H9 (cell line): ENCODE measurements at regions not wholly inside any gene's neighbourhood (a gene's known extent, or its start where the extent isn't known, plus 50 kb on each side); places are given as distances from the start of the nearest gene placed in this dataset.

Experiments
- DNase-seq: peaks from one replicate; pipeline ENCODE4 v3.0.0-alpha.2; 2017
- H2AFZ ChIP-seq: one replicate; pipeline ENCODE4 v1.6.1; 2013; ENCODE audit warnings: mild to moderate bottlenecking, low read length, control low read depth, moderate library complexity
- H2AK5ac ChIP-seq: 2 replicates; pipeline ENCODE4 v1.6.1; 2013; ENCODE audit warnings: low read length, control low read depth, mixed read lengths; ENCODE audit not compliant: insufficient read length
- H2BK120ac ChIP-seq: one replicate; pipeline ENCODE4 v1.6.1; 2013; ENCODE audit warnings: low read depth, mild to moderate bottlenecking, low read length, control low read depth, inconsistent platforms; ENCODE audit not compliant: poor library complexity, severe bottlenecking
- H2BK12ac ChIP-seq: 2 replicates; pipeline ENCODE4 v1.6.1; 2013; ENCODE audit warnings: low read length, control low read depth, mixed read lengths, low read depth; ENCODE audit not compliant: insufficient read length
- H2BK15ac ChIP-seq: 2 replicates; pipeline ENCODE4 v1.6.1; 2013; ENCODE audit warnings: low read depth, low read length, control low read depth
- H2BK20ac ChIP-seq: one replicate; pipeline ENCODE4 v1.6.1; 2013; ENCODE audit warnings: low read depth, mild to moderate bottlenecking, low read length, control low read depth, inconsistent platforms; ENCODE audit not compliant: poor library complexity, severe bottlenecking
- H2BK5ac ChIP-seq: 2 replicates; pipeline ENCODE4 v1.6.1; 2013; ENCODE audit warnings: low read length, control low read depth, mixed read lengths; ENCODE audit not compliant: insufficient read length
- H3K14ac ChIP-seq: 2 replicates; pipeline ENCODE4 v1.6.1; 2013; ENCODE audit warnings: low read length, control low read depth; ENCODE audit not compliant: insufficient read depth
- H3K18ac ChIP-seq: 2 replicates; pipeline ENCODE4 v1.6.1; 2013; ENCODE audit warnings: low read depth, mild to moderate bottlenecking, mixed read lengths, low read length, control low read depth; ENCODE audit not compliant: insufficient read length
- H3K23ac ChIP-seq: 2 replicates; pipeline ENCODE4 v1.6.1; 2013; ENCODE audit warnings: low read length, control low read depth, mixed read lengths, low read depth; ENCODE audit not compliant: insufficient read length
- H3K23me2 ChIP-seq: 2 replicates; pipeline ENCODE4 v1.6.1; 2013; ENCODE audit warnings: low read depth, mild to moderate bottlenecking, mixed read lengths, low read length, control low read depth; ENCODE audit not compliant: insufficient read length, poor library complexity, severe bottlenecking
- H3K27ac ChIP-seq: 2 replicates; pipeline ENCODE4 v1.5.1; 2013; ENCODE audit warnings: low read length, control low read depth, mixed read lengths, low read depth; ENCODE audit not compliant: insufficient read length
- H3K27me3 ChIP-seq: 2 replicates; pipeline ENCODE4 v1.6.1; 2013; ENCODE audit warnings: low read length, control low read depth, inconsistent platforms; ENCODE audit not compliant: insufficient read depth
- H3K4ac ChIP-seq: 2 replicates; pipeline ENCODE4 v1.6.1; 2013; ENCODE audit warnings: low read depth, mild to moderate bottlenecking, control low read depth, inconsistent platforms, low read length, moderate library complexity
- H3K4me1 ChIP-seq: 2 replicates; pipeline ENCODE4 v1.6.1; 2013; ENCODE audit warnings: low read length, control low read depth, inconsistent platforms; ENCODE audit not compliant: insufficient read depth
- H3K4me2 ChIP-seq: 2 replicates; pipeline ENCODE4 v1.6.1; 2013; ENCODE audit warnings: low read length, control low read depth, mixed read lengths; ENCODE audit not compliant: insufficient read length, insufficient read depth
- H3K56ac ChIP-seq: 2 replicates; pipeline ENCODE4 v1.6.1; 2013; ENCODE audit warnings: low read depth, mild to moderate bottlenecking, mixed read lengths, low read length, control low read depth; ENCODE audit not compliant: insufficient read length
- H3K79me1 ChIP-seq: 2 replicates; pipeline ENCODE4 v1.6.1; 2013; ENCODE audit warnings: low read depth, mild to moderate bottlenecking, moderate library complexity, low read length, control low read depth, inconsistent platforms; ENCODE audit not compliant: insufficient read depth, poor library complexity, severe bottlenecking
- H3K79me2 ChIP-seq: 2 replicates; pipeline ENCODE4 v1.6.1; 2013; ENCODE audit warnings: low read length, control low read depth, inconsistent platforms; ENCODE audit not compliant: insufficient read depth
- H3K9ac ChIP-seq: 2 replicates; pipeline ENCODE4 v1.6.1; 2013; ENCODE audit warnings: low read length, control low read depth, mixed read lengths; ENCODE audit not compliant: insufficient read length; ENCODE audit errors: extremely low read depth
- H3K9me3 ChIP-seq: one replicate; pipeline ENCODE4 v1.6.1; 2013; ENCODE audit warnings: low read depth, low read length, inconsistent platforms; ENCODE audit not compliant: control insufficient read depth
- H3T11ph ChIP-seq: one replicate; pipeline ENCODE4 v1.6.1; 2013; ENCODE audit warnings: mild to moderate bottlenecking, low read length, control low read depth, inconsistent platforms
- H4K20me1 ChIP-seq: one replicate; pipeline ENCODE4 v1.6.1; 2013; ENCODE audit not compliant: control insufficient read depth, insufficient read length, insufficient read depth
- H4K5ac ChIP-seq: 2 replicates; pipeline ENCODE4 v1.6.1; 2013; ENCODE audit warnings: low read depth, mild to moderate bottlenecking, mixed read lengths, low read length, control low read depth; ENCODE audit not compliant: insufficient read length
- H4K8ac ChIP-seq: replicated peaks from 2 replicates; pipeline ENCODE4 v1.6.1; 2013; ENCODE audit warnings: low read length, control low read depth, mixed read lengths, low read depth; ENCODE audit not compliant: insufficient read length
- H4K91ac ChIP-seq: 2 replicates; pipeline ENCODE4 v1.6.1; 2013; ENCODE audit warnings: low read depth, mild to moderate bottlenecking, moderate library complexity, mixed read lengths, low read length, control low read depth; ENCODE audit not compliant: insufficient read length
- H3K27ac Mint-ChIP-seq, 3 experiments: 2 replicates in 2 of 3; 3 replicates in 1 of 3; pipeline ENCODE4 v1.8.0; 2020 to 2021; ENCODE audit warnings: mixed read lengths in 3 of 3, mild to moderate bottlenecking in 1 of 3, moderate library complexity in 1 of 3
- H3K27me3 Mint-ChIP-seq: 2 replicates; pipeline ENCODE4 v1.8.0; 2021; ENCODE audit warnings: low read depth, mild to moderate bottlenecking, moderate library complexity, mixed read lengths
- H3K36me3 Mint-ChIP-seq, 3 experiments: 2 replicates in 2 of 3; 3 replicates in 1 of 3; pipeline ENCODE4 v1.8.0; 2020 to 2021; ENCODE audit warnings: low read depth in 3 of 3, mixed read lengths in 3 of 3; ENCODE audit not compliant: insufficient read depth in 1 of 3
- H3K4me1 Mint-ChIP-seq, 2 experiments: 2 replicates each; pipeline ENCODE4 v1.8.0; 2020; ENCODE audit warnings: mixed read lengths in 2 of 2
- H3K4me3 Mint-ChIP-seq, 2 experiments: 2 replicates in 1 of 2; 3 replicates in 1 of 2; pipeline ENCODE4 v1.8.0; 2020 to 2021; ENCODE audit warnings: mild to moderate bottlenecking in 2 of 2, mixed read lengths in 2 of 2, moderate library complexity in 1 of 2
- H3K9me3 Mint-ChIP-seq, 2 experiments: 2 replicates in 1 of 2; 3 replicates in 1 of 2; pipeline ENCODE4 v1.8.0; 2020; ENCODE audit warnings: mild to moderate bottlenecking in 2 of 2, mixed read lengths in 2 of 2, moderate library complexity in 1 of 2
- WGBS: extraction: QIAGEN DNeasy Blood & Tissue Kit; methylation state at CpG from one replicate; pipeline ENCODE4 v1.1.7; 2013; ENCODE audit warnings: missing lambda C conversion rate, low lambda C conversion rate, mixed read lengths; ENCODE audit not compliant: insufficient read length; ENCODE audit errors: extremely low coverage; 5-methylcytosine and 5-hydroxymethylcytosine counted together
- TF ChIP-seq, protein P1 (sequence below): fragments of 200-600 bp; sonication (generic); conservative IDR thresholded peaks from 3 replicates; pipeline ENCODE4 v1.8.0; 2021; ENCODE audit warnings: antibody characterized with exemption, mild to moderate bottlenecking

DNA sequence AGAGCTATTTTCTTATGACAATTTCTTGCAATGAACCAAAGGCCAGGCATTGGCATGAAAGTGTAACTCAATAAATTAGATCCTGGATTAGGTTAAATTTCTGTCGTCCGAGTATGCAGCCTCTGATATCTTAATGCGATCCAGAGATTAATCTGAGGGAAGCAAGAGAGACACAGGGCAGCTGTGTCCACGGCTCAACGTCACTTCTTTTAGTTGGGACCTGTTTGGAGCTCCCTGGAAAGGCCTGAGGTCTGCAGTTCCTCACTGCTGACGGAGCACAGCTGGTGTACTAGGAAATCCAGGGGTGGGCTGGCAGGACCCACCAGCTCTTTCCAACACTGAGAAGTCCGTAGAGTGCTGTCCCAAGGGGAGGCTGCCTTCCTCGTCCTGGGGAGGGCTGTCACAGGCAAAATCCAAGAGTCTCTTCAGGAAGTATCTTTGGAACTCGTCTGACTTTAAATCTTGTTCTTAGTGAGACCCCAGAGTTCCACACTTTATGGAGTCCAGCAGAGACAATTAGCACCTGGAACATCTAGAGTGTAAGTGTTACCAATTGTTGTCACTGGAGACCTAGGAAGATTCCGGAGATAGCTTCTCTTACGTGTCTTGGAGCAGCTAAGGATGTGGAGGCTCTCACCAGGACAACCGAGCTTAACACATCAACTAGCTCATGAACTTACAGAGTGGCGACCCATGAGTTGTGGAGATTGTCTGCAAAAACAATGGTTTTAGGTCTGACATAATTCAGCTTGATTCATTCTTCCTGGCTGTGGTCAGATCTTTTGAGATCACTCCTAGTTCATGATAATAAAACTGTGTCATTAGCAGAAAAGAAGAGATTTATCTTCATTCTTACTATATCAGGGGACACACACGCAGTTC, 173.7 kb downstream of the ACKR3 start:
- Histone ChIP-seq H2AK5ac (no peak overlapping the region), H2AFZ (no peak overlapping the region), H3K23me2 (no peaks in the 10 kb centered on the region), H2BK12ac (no peak overlapping the region), H3K27ac (no peak overlapping the region), H4K91ac (no peak overlapping the region), H3K4ac (no peak overlapping the region), H3K18ac (no peak overlapping the region), H4K20me1 (no peaks in the 10 kb centered on the region), H3K23ac (no peak overlapping the region), H2BK5ac (no peak overlapping the region), H3K56ac (no peak overlapping the region), H2BK120ac (no peak overlapping the region), H2BK15ac (no peak overlapping the region), H2BK20ac (no peak overlapping the region), H3K79me2 (no peaks in the 10 kb centered on the region), H3K27me3 (no peaks in the 10 kb centered on the region), H3K9me3 (no peaks in the 10 kb centered on the region), H3K14ac (no peak overlapping the region), H3K4me2 (no peak overlapping the region), H4K8ac (no peak overlapping the region), H4K5ac (no peak overlapping the region), H3K79me1 (no peaks in the 10 kb centered on the region), H3K9ac (no peak overlapping the region), H3T11ph (no peak overlapping the region), H3K4me1 (no peaks in the 10 kb centered on the region)
- Mint-ChIP-seq H3K4me1 (peaks cover 24 to 32% of the 10 kb centered on the region in 2 experiments), H3K27ac (no peak overlapping the region), H3K36me3 (no peaks in the 10 kb centered on the region), H3K4me3 (no peak overlapping the region), H3K27me3 (peaks cover 3% of the 10 kb centered on the region), H3K9me3 (no peaks in the 10 kb centered on the region)
- TF ChIP-seq, protein P1, sequence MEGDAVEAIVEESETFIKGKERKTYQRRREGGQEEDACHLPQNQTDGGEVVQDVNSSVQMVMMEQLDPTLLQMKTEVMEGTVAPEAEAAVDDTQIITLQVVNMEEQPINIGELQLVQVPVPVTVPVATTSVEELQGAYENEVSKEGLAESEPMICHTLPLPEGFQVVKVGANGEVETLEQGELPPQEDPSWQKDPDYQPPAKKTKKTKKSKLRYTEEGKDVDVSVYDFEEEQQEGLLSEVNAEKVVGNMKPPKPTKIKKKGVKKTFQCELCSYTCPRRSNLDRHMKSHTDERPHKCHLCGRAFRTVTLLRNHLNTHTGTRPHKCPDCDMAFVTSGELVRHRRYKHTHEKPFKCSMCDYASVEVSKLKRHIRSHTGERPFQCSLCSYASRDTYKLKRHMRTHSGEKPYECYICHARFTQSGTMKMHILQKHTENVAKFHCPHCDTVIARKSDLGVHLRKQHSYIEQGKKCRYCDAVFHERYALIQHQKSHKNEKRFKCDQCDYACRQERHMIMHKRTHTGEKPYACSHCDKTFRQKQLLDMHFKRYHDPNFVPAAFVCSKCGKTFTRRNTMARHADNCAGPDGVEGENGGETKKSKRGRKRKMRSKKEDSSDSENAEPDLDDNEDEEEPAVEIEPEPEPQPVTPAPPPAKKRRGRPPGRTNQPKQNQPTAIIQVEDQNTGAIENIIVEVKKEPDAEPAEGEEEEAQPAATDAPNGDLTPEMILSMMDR, result no peak
- no CpG with 5 or more reads among the region's 14 CpGs for WGBS
- DNase-seq, result no peak
